GM12891 (cell line): ENCODE measurements at regions not wholly inside any gene's neighbourhood (a gene's known extent, or its start where the extent isn't known, plus 50 kb on each side); places are given as distances from the start of the nearest gene placed in this dataset.

ENCODE experiments used
- POLR2A ChIP-seq: IDR thresholded peaks from 2 replicates; pipeline ENCODE4 v1.6.1; 2011; ENCODE audit warnings: low read depth, low read length, control low read depth
- POLR2AphosphoS5 ChIP-seq: IDR thresholded peaks from 2 replicates; pipeline ENCODE4 v1.6.1; 2011; ENCODE audit warnings: low read depth, low read length, control low read depth
- POU2F2 ChIP-seq: IDR thresholded peaks from 2 replicates; pipeline ENCODE4 v1.6.1; 2011; ENCODE audit warnings: low read depth, mild to moderate bottlenecking, control low read depth, low read length, moderate library complexity
- SPI1 ChIP-seq: IDR thresholded peaks from 2 replicates; pipeline ENCODE4 v1.6.1; 2011; ENCODE audit warnings: low read depth, low read length, control low read depth
- TAF1 ChIP-seq: IDR thresholded peaks from 2 replicates; pipeline ENCODE4 v1.6.1; 2011; ENCODE audit warnings: low read depth, low read length, control low read depth

DNA sequence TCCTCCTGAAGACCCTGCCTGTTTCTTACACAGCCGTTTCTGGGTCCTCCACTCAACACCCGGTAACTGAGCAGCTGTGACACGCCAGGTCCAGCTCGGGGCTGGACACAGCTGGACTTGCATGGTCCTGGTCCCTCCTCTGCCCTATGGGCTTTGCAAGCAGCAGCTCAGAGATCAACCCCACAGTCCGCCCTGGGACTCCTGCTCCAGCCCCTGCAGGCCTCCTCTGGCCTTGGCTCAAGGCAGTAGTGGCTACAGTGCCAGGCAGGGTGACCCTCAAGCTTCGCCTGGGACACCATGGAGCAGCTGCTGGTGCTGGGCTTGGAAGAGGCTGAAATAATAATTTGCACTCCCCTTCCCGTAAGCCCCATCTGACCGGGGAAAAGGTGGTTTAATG, 66.1 kb upstream of the OLFM1 start:
- TF ChIP-seq POU2F2: no peak
- TF ChIP-seq POLR2AphosphoS5: no peak
- TF ChIP-seq POLR2A: no peak
- TF ChIP-seq TAF1: no peak
- TF ChIP-seq SPI1: no peak
